Adrenal gland (tissue), 5 donors: ENCODE measurements at regions not wholly inside any gene's neighbourhood (a gene's known extent, or its start where the extent isn't known, plus 50 kb on each side); places are given as distances from the start of the nearest gene placed in this dataset.

Experiments
- CTCF ChIP-seq, 6 experiments: fragments of 450-650 bp in 4 of 6; fragments of 200-600 bp in 2 of 6; sonication (generic) in 1 of 6; IDR thresholded peaks; 1 replicate in 5 of 6; 2 replicates in 1 of 6; pipeline versions ENCODE4 v1.5.1 to v1.8.0; 2016 to 2021; ENCODE audit warnings: antibody characterized with exemption in 6 of 6, mild to moderate bottlenecking in 2 of 6, moderate library complexity in 1 of 6
- POLR2A ChIP-seq, 2 donors: fragments of 450-650 bp; IDR thresholded peaks; one replicate each; pipeline ENCODE4 v1.6.1; 2017; ENCODE audit warnings: antibody characterized with exemption in 2 of 2, mild to moderate bottlenecking in 2 of 2, moderate library complexity in 1 of 2
- donor health status: DM: no; HTN: no; CAD: no.

GRCh38 chr6:12580290-12580689 is 136.3 kb upstream of the PHACTR1 start:
- TF ChIP-seq CTCF (IDR thresholded peaks at IDR 0.05) (no peak), POLR2A (IDR thresholded peaks at IDR 0.05) (no peak)
